ENCODE measurements at regions not wholly inside any gene's neighbourhood (a gene's known extent, or its start where the extent isn't known, plus 50 kb on each side); places are given as distances from the start of the nearest gene placed in this dataset.

- in situ Hi-C loops (cut with MboI; ENCODE audit: low sequenced_read_pairs, unreplicated experiment) = no loop called here
- no peak for DNase-seq (ENCODE audit: low spot score)
- TF ChIP-seq CTCF (IDR thresholded peaks at IDR 0.05; ENCODE audit: borderline replicate concordance, control extremely low read depth, extremely low read depth, insufficient read depth, missing control alignments) = no peak
Observed at GRCh38 chr7:33706771-33707200, 198.6 kb upstream of the BMPER start.

- in situ Hi-C loops (cut with MboI; ENCODE audit: low sequenced_read_pairs, unreplicated experiment) = no loop called here
- DNase-seq (ENCODE audit: low spot score) = no peak
- TF ChIP-seq CTCF (IDR thresholded peaks at IDR 0.05; ENCODE audit: borderline replicate concordance, control extremely low read depth, extremely low read depth, insufficient read depth, missing control alignments) = no peak
Observed at GRCh38 chr7:33707427-33707826, 197.9 kb upstream of the BMPER start.

GRCh38 chr7:33710608-33711007 lies 194.7 kb upstream of the BMPER start:
- TF ChIP-seq CTCF (IDR thresholded peaks at IDR 0.05; ENCODE audit: borderline replicate concordance, control extremely low read depth, extremely low read depth, insufficient read depth, missing control alignments) = no peak
- DNase-seq (ENCODE audit: low spot score) = no peak
- in situ Hi-C loops (cut with MboI; ENCODE audit: low sequenced_read_pairs, unreplicated experiment) = no loop called here

- no peak for DNase-seq (ENCODE audit: low spot score)
- in situ Hi-C loops (cut with MboI; ENCODE audit: low sequenced_read_pairs, unreplicated experiment) = no loop called here
- no peak for TF ChIP-seq CTCF (IDR thresholded peaks at IDR 0.05; ENCODE audit: borderline replicate concordance, control extremely low read depth, extremely low read depth, insufficient read depth, missing control alignments)
Observed at GRCh38 chr7:33711231-33712019, 193.9 kb upstream of the BMPER start.

GRCh38 chr7:33712020-33712414 lies 193.3 kb upstream of the BMPER start:
- no peak for TF ChIP-seq CTCF (IDR thresholded peaks at IDR 0.05; ENCODE audit: borderline replicate concordance, control extremely low read depth, extremely low read depth, insufficient read depth, missing control alignments)
- no peak for DNase-seq (ENCODE audit: low spot score)

GRCh38 chr7:33714208-33714607 lies 191.1 kb upstream of the BMPER start:
- no peak for TF ChIP-seq CTCF (IDR thresholded peaks at IDR 0.05; ENCODE audit: borderline replicate concordance, control extremely low read depth, extremely low read depth, insufficient read depth, missing control alignments)
- DNase-seq (ENCODE audit: low spot score) = no peak
- in situ Hi-C loops (cut with MboI; ENCODE audit: low sequenced_read_pairs, unreplicated experiment) = no loop called here

More at GRCh38 chr7:33712020-33712414, 193.3 kb upstream of the BMPER start:
- in situ Hi-C loops (cut with MboI; ENCODE audit: low sequenced_read_pairs, unreplicated experiment) = no loop called here

Data from GM13976 (cell line).